ENCODE measurements at regions not wholly inside any gene's neighbourhood (a gene's known extent, or its start where the extent isn't known, plus 50 kb on each side); places are given as distances from the start of the nearest gene placed in this dataset.

- TF ChIP-seq SMC3 (IDR thresholded peaks at IDR 0.05) = no peak
- TF ChIP-seq, protein P1, sequence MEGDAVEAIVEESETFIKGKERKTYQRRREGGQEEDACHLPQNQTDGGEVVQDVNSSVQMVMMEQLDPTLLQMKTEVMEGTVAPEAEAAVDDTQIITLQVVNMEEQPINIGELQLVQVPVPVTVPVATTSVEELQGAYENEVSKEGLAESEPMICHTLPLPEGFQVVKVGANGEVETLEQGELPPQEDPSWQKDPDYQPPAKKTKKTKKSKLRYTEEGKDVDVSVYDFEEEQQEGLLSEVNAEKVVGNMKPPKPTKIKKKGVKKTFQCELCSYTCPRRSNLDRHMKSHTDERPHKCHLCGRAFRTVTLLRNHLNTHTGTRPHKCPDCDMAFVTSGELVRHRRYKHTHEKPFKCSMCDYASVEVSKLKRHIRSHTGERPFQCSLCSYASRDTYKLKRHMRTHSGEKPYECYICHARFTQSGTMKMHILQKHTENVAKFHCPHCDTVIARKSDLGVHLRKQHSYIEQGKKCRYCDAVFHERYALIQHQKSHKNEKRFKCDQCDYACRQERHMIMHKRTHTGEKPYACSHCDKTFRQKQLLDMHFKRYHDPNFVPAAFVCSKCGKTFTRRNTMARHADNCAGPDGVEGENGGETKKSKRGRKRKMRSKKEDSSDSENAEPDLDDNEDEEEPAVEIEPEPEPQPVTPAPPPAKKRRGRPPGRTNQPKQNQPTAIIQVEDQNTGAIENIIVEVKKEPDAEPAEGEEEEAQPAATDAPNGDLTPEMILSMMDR (IDR thresholded peaks at IDR 0.05) = no peak
- TF ChIP-seq POLR2A (IDR thresholded peaks at IDR 0.05; ENCODE audit: low read length) = no peak
- no peak for TF ChIP-seq USF2 (IDR thresholded peaks at IDR 0.05)
- TF ChIP-seq NFE2L2 (conservative IDR thresholded peaks at IDR 0.05; ENCODE audit: low read length) = no peak
- TF ChIP-seq CEBPB (IDR thresholded peaks at IDR 0.05) = no peak
- TF ChIP-seq MAZ (IDR thresholded peaks at IDR 0.05; ENCODE audit: borderline replicate concordance, low read depth, low read length) = no peak
- no peak for TF ChIP-seq EP300 (IDR thresholded peaks at IDR 0.05)
- TF ChIP-seq SREBF2 (IDR thresholded peaks at IDR 0.05) = no peak
Measured at GRCh38 chr3:71858503-71859122, 73.7 kb upstream of the PROK2 start.
